ENCODE measurements at regions not wholly inside any gene's neighbourhood (a gene's known extent, or its start where the extent isn't known, plus 50 kb on each side); places are given as distances from the start of the nearest gene placed in this dataset.

GRCh38 chr3:106008766-106009165, 140.0 kb upstream of the CBLB start:
- H3K4me1 ChIP-seq (ENCODE audit: insufficient read depth, low read length, poor library complexity, severe bottlenecking), result no peaks in the 10 kb centered on the region
- no peaks in the 10 kb centered on the region for H3K36me3 ChIP-seq (ENCODE audit: insufficient read depth, low read length)
- no peaks in the 10 kb centered on the region for H4K20me1 ChIP-seq (ENCODE audit: insufficient read depth, low read length, poor library complexity, severe bottlenecking)
- no peak overlapping the region for H3K9ac ChIP-seq (ENCODE audit: low read depth, low read length, poor library complexity, severe bottlenecking)
- no peak overlapping the region for H3K4me3 ChIP-seq (ENCODE audit: low read length, poor library complexity, severe bottlenecking)
- H3K79me2 ChIP-seq (ENCODE audit: insufficient read depth, low read length), result no peaks in the 10 kb centered on the region
- H3K4me2 ChIP-seq (ENCODE audit: low read depth, low read length, poor library complexity, severe bottlenecking), result no peak overlapping the region
- TF ChIP-seq, protein P1, sequence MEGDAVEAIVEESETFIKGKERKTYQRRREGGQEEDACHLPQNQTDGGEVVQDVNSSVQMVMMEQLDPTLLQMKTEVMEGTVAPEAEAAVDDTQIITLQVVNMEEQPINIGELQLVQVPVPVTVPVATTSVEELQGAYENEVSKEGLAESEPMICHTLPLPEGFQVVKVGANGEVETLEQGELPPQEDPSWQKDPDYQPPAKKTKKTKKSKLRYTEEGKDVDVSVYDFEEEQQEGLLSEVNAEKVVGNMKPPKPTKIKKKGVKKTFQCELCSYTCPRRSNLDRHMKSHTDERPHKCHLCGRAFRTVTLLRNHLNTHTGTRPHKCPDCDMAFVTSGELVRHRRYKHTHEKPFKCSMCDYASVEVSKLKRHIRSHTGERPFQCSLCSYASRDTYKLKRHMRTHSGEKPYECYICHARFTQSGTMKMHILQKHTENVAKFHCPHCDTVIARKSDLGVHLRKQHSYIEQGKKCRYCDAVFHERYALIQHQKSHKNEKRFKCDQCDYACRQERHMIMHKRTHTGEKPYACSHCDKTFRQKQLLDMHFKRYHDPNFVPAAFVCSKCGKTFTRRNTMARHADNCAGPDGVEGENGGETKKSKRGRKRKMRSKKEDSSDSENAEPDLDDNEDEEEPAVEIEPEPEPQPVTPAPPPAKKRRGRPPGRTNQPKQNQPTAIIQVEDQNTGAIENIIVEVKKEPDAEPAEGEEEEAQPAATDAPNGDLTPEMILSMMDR (conservative IDR thresholded peaks at IDR 0.05; ENCODE audit: low read length), result no peak
- TF ChIP-seq EZH2phosphoT487 (IDR thresholded peaks at IDR 0.05; ENCODE audit: borderline replicate concordance), result no peak
- no peaks in the 10 kb centered on the region for H3K9me2 ChIP-seq (replicated peaks; ENCODE audit: low read depth, low read length)
- H2AFZ ChIP-seq (ENCODE audit: low read length), result no peak overlapping the region
- H3K9me3 ChIP-seq (ENCODE audit: insufficient read depth, low read depth, low read length), result no peaks in the 10 kb centered on the region
- H3F3A ChIP-seq (ENCODE audit: low read depth), result no peaks in the 10 kb centered on the region
- no peaks in the 10 kb centered on the region for H3K27me3 ChIP-seq (ENCODE audit: insufficient read depth, low read length, poor library complexity, severe bottlenecking)

- no peak overlapping the region for H2AFZ ChIP-seq (ENCODE audit: low read length)
- H3K9me2 ChIP-seq (replicated peaks; ENCODE audit: low read depth, low read length), result no peaks in the 10 kb centered on the region
- TF ChIP-seq EZH2phosphoT487 (IDR thresholded peaks at IDR 0.05; ENCODE audit: borderline replicate concordance), result no peak
- TF ChIP-seq, protein P1 (conservative IDR thresholded peaks at IDR 0.05; ENCODE audit: low read length), result no peak
- H3K4me2 ChIP-seq (ENCODE audit: low read depth, low read length, poor library complexity, severe bottlenecking), result no peak overlapping the region
- no peak overlapping the region for H3K4me3 ChIP-seq (ENCODE audit: low read length, poor library complexity, severe bottlenecking)
- H3F3A ChIP-seq (ENCODE audit: low read depth), result no peaks in the 10 kb centered on the region
- no peaks in the 10 kb centered on the region for H3K9me3 ChIP-seq (ENCODE audit: insufficient read depth, low read depth, low read length)
- H3K9ac ChIP-seq (ENCODE audit: low read depth, low read length, poor library complexity, severe bottlenecking), result no peak overlapping the region
- no peaks in the 10 kb centered on the region for H3K4me1 ChIP-seq (ENCODE audit: insufficient read depth, low read length, poor library complexity, severe bottlenecking)
- no peaks in the 10 kb centered on the region for H3K27me3 ChIP-seq (ENCODE audit: insufficient read depth, low read length, poor library complexity, severe bottlenecking)
- H3K36me3 ChIP-seq (ENCODE audit: insufficient read depth, low read length), result no peaks in the 10 kb centered on the region
- H3K79me2 ChIP-seq (ENCODE audit: insufficient read depth, low read length), result no peaks in the 10 kb centered on the region
- H4K20me1 ChIP-seq (ENCODE audit: insufficient read depth, low read length, poor library complexity, severe bottlenecking), result no peaks in the 10 kb centered on the region
These were observed 142.0 kb upstream of the CBLB start for GRCh38 chr3:106010829-106011228.

DNA sequence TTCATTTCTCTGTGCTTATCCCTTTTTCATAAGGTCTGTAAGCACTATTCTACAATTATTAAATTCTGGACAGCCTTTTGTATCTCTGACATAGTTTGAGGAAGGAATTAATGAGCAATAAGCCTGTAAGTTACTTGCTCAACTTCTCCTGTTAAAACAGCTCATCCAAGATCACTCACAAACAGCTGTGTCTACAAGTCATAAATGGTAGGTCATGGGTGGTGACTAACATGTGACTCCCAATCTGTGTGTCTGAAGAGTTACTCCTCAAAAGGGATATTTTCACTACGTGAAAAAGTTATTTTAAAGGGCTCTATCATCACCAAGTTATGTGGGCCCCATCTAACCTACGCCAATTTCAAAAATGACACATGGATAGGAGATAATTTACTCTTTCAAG, 145.2 kb upstream of the CBLB start:
- Histone ChIP-seq H3K4me1 (ENCODE audit: insufficient read depth, low read length, poor library complexity, severe bottlenecking) (no peaks in the 10 kb centered on the region), H3K4me3 (ENCODE audit: low read length, poor library complexity, severe bottlenecking) (no peak overlapping the region), H3K4me2 (ENCODE audit: low read depth, low read length, poor library complexity, severe bottlenecking) (no peak overlapping the region), H3K9ac (ENCODE audit: low read depth, low read length, poor library complexity, severe bottlenecking) (no peak overlapping the region), H3K9me3 (ENCODE audit: insufficient read depth, low read depth, low read length) (no peaks in the 10 kb centered on the region), H2AFZ (ENCODE audit: low read length) (no peak overlapping the region), H3F3A (ENCODE audit: low read depth) (no peaks in the 10 kb centered on the region), H3K79me2 (ENCODE audit: insufficient read depth, low read length) (no peaks in the 10 kb centered on the region), H3K36me3 (ENCODE audit: insufficient read depth, low read length) (no peaks in the 10 kb centered on the region), H3K9me2 (replicated peaks; ENCODE audit: low read depth, low read length) (no peaks in the 10 kb centered on the region), H4K20me1 (ENCODE audit: insufficient read depth, low read length, poor library complexity, severe bottlenecking) (no peaks in the 10 kb centered on the region), H3K27me3 (ENCODE audit: insufficient read depth, low read length, poor library complexity, severe bottlenecking) (no peaks in the 10 kb centered on the region)
- TF ChIP-seq EZH2phosphoT487 (IDR thresholded peaks at IDR 0.05; ENCODE audit: borderline replicate concordance), result no peak
- TF ChIP-seq, protein P1 (conservative IDR thresholded peaks at IDR 0.05; ENCODE audit: low read length), result no peak
